Fibroblast of skin of right quadriceps (primary cell): ENCODE measurements at regions not wholly inside any gene's neighbourhood (a gene's known extent, or its start where the extent isn't known, plus 50 kb on each side); places are given as distances from the start of the nearest gene placed in this dataset.
A peak's percentile ranks its signal among the peaks of the same experiment; 100 is the strongest.

Experiments used
- DNase-seq: peaks from one replicate; pipeline ENCODE4 v3.0.0-alpha.2; 2013

DNA sequence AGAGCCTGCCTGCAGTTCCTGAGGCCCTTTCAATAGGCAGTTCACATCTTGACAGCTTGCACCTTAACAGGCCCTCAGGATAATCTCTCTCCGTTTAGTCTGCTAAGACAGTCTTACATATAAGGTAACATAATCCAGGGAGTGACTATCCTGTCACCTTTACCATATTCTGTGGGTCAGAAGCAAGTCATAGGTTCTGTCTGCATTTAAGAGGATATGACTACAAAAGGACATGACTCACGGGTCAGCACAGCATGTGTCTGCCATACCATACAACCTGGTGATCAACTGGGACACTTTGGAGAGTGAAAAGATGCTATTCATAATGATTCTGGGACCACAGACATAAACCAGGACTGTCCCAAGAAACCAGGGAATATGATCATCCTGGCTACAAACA, 611.1 kb downstream of the SOX6 start:
- no peak for DNase-seq

GRCh38 chr11:15747671-15748070, 608.7 kb downstream of the SOX6 start:
- DNase-seq, result no peak

DNA sequence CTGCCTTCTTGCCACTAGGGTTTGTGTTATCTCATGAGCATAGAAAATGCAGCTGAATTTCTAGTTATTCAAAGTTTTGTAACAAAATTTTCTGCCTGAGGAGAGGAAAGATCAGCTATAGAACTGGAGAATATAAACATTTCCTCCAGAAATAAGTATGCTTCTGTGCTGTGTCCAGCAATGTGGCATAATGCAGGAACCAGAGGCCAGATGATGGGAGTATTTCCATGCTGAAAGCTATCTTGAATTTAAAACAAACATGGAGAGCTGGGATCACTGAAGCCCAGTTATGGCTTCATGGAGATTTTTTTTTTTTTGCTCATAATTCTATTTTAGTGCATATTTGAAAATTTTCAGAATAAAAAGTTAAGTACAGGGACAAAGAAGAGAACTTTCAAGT, 608.2 kb downstream of the SOX6 start:
- no peak for DNase-seq

DNA sequence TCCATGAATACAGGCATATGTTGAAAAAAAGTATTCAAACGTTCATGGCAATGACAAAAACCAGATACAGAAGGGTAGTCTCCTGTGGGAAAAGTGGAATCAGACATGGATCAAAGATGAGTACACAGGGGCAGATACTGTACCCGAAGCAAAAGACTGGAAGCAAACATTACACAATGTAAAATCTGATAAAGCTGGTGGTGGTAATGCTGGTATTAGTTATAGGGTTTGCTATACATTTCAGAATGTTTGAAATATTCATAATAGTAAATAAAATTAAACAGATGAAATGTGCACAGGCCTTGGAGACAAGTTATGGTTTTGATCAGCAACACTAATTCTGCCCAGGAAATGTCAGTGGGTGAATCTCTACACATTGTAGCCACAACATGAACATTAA, 607.6 kb downstream of the SOX6 start:
- no peak for DNase-seq

DNA sequence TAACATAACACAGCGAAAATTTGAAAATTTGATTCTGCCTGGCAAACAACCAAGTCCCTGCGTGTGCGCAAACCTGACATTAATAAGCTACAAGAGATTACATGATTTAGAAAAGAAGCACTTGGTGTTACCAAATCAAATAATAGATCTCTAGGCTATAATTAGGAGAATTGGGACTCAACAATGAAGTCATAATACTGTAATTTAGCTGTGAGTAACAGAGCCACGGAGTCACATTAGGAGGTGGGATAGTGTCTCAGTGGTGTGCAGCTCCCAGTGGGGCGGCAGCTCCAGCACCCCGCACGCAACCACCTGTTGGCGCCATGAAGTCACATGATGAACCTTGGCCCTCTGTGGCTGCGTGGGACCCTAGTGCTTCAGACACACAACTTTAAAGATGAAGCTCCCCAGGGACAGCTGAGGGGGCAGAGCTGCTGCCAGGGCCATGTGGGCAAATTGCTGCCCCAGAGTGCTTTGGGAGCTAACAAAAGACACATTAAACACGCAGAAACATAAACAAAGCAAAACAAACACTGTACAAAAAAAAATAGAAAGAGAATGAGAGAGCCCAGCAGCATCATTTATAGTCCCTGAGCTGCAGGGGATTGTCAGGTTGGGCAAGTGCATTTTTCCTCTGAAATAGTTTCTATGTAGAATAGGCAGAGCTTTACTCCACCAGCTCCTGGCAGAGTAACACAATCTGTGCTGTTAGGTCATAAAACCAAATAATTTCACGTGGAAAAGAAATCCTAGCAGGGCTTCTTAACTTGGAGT, 605.6 kb downstream of the SOX6 start:
- no peak for DNase-seq

GRCh38 chr11:15754221-15754620, 602.1 kb downstream of the SOX6 start:
- no peak for DNase-seq

GRCh38 chr11:15757048-15757698, 599.2 kb downstream of the SOX6 start:
- DNase-seq, result no peak

DNA sequence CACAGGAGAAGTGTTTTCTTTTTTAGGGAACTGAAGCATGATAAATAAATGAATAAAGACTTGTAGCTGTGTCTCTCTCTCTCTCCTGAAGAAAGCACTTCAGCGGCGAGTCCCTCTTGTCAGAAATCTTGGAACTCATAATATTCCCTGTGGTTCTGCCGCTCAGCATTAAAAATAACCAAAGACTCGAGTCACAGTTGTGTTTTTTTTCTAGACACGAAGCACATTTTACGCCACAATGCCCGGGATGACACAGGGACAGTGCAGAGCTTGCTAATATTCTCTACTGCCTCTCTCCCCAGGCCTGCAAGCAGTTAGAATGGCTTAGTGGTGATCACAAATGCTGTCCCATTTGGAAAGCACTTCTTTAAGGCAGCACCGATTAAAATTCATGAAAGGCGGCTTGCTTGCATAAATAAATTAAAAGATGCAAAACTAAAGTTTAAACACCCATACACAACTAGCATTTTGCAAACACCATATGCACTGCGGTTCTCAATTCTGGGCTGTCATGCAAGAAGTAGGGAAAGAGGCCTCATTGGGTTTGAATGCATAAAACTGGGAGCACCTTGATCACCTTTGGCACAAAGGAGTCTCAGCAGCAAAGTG, 597.4 kb downstream of the SOX6 start:
- DNase-seq, result no peak

GRCh38 chr11:15761235-15761634, 595.1 kb downstream of the SOX6 start:
- no peak for DNase-seq

DNA sequence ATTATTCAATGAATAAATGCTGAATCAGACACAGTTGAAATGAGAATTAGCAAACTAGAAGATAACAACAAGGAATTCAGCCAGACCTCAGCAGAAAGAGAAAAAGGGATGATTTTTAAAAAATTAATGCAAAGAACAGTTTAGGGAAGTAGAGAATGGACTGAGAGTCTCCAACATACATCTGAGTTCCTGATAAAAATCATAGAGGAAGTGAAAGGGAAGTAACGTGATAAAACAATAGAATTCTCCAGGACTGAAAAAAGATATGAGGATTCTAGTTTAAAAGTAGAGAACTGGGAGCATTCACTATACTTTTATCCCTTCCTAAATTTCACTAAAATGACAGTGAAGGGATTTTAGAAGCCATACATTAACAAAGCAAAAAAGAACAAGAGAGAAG, 592.0 kb downstream of the SOX6 start:
- no peak for DNase-seq

DNA sequence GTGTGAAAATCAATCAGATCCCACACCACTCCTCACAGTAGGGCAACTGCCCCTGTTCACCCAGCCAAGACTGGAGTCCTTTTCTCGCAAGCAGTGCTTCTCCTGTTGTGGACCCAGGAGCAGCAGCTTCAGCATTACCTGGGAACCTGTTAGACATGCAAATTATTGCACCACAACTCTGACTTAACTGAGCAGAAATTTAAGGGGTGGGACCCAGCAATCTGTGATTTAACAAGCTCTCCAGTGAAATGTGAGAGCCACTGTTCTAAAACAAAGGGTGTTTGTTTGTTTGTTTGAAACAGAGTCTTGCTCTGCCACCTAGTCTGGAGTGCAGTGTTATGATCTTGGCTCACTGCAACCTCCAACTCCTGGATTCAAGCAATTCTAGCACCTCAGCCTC, 591.4 kb downstream of the SOX6 start:
- DNase-seq, result no peak

DNA sequence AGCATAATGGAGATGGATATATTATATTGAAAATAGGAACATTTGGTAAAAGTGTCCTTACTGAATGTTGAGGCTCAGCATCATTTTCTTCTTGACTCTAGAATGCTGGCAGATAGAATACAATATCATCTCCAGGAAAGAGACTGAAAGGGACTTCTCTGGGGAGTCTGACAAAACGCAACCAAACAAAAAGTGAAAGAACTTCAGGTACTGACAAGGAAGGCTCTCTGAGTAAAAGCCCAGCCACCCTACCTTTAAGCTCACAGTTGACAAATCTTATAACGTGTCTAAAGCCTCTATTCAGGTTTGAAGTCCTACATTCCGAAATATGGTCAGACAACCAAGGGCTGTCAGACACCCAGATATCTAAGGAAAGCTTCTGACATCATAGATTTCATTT, 590.8 kb downstream of the SOX6 start:
- DNase-seq, result no peak

- no peak for DNase-seq
These were observed 588.0 kb downstream of the SOX6 start for GRCh38 chr11:15768321-15768720.

GRCh38 chr11:15769203-15769602, 587.1 kb downstream of the SOX6 start:
- no peak for DNase-seq

GRCh38 chr11:15770798-15771414, 585.4 kb downstream of the SOX6 start:
- peak; percentile 44 for DNase-seq

- DNase-seq, result no peak
These were observed 583.8 kb downstream of the SOX6 start for GRCh38 chr11:15772547-15772946.

- no peak for DNase-seq
These were observed 583.4 kb downstream of the SOX6 start for GRCh38 chr11:15772981-15773380.

- DNase-seq, result no peak
These were observed 582.6 kb downstream of the SOX6 start for GRCh38 chr11:15773476-15774387.

DNA sequence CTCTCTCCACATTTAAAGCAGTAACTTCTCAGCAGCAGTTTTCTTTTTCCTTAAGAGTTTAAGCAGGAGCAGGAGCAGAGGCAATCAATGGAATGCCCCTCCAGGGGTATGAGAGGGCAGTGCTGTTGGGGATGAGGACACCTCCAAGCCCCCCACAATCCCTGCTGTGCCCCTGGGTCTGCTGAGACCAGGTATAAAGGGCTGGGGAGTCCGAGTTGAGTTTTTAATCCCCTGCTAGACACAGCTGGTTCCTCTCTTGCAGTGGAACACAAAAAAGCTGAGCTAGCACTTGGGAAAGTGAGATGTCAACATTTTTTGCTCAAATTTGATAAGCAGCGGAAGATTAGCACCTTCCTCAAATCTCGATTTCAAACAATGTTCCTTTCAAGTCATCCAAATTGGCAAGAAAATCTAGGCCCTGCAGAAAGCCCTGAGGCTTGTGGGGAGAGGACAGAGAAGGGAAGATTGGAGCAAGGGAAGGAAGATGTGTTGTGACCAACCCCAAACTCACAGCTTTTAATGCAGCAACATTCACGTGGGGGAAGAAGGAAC, 581.9 kb downstream of the SOX6 start:
- no peak for DNase-seq

GRCh38 chr11:15775015-15775541, 581.3 kb downstream of the SOX6 start:
- DNase-seq, result no peak

DNA sequence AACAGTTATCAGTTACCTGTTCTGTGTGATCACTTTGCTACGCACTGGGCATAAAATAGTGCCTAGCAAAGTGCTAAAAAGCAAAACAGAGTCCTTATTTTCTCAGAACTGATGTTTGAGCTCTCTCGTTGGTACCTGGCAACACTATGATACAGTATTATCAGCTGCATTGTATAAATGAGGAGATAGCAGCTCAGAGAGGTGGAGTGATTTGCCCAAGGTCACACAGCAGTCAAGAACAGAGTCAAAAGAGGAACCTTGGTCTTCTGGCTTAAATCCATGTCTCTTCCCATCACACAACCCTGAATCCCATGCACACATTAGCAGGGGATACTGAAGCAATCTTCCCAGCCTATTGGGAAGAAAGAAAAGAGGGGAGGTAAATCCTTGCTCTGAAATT, 580.5 kb downstream of the SOX6 start:
- no peak for DNase-seq

- no peak for DNase-seq
These were observed 580.0 kb downstream of the SOX6 start for GRCh38 chr11:15776366-15776765.
